ENCODE measurements at regions not wholly inside any gene's neighbourhood (a gene's known extent, or its start where the extent isn't known, plus 50 kb on each side); places are given as distances from the start of the nearest gene placed in this dataset.

DNA sequence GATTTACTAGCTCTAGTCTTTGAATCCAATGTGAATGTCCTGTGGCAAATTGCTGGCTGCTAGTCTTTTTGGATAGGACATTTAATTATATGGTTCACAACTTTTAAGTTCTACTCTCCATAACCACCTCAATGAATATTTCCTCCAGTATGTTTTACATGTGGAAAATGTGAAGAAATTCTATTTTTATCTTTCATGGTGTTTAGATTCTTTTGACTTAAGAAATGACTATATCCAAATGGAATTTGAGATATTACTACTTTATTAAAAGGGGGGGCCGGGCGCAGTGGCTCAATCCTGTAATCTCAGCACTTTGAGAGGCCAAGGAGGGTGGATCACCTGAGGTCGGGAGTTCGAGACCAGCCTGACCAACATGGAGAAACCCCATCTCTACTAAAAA lies 202.0 kb downstream of the ARL4A start:
- Histone ChIP-seq H3K4me3 (no peak overlapping the region), H3K27me3 (no peaks in the 10 kb centered on the region), H3K9me3 (no peaks in the 10 kb centered on the region), H3K4me1 (peaks cover 0 to 10% (median 0%) of the 10 kb centered on the region in 3 donors), H3K36me3 (no peaks in the 10 kb centered on the region), H3K27ac (peak overlapping the region in 2 of 4 donors; percentile 19 to 49)
- 80 to 82% methylated on average over 2 to 4 of the region's 4 CpGs for WGBS, 2 donors (ENCODE audit: low coverage in 1 of 2)
- no peak for TF ChIP-seq POLR2AphosphoS5 (IDR thresholded peaks at IDR 0.05)
- TF ChIP-seq EP300 (IDR thresholded peaks at IDR 0.05): no peak
- TF ChIP-seq, protein P1, sequence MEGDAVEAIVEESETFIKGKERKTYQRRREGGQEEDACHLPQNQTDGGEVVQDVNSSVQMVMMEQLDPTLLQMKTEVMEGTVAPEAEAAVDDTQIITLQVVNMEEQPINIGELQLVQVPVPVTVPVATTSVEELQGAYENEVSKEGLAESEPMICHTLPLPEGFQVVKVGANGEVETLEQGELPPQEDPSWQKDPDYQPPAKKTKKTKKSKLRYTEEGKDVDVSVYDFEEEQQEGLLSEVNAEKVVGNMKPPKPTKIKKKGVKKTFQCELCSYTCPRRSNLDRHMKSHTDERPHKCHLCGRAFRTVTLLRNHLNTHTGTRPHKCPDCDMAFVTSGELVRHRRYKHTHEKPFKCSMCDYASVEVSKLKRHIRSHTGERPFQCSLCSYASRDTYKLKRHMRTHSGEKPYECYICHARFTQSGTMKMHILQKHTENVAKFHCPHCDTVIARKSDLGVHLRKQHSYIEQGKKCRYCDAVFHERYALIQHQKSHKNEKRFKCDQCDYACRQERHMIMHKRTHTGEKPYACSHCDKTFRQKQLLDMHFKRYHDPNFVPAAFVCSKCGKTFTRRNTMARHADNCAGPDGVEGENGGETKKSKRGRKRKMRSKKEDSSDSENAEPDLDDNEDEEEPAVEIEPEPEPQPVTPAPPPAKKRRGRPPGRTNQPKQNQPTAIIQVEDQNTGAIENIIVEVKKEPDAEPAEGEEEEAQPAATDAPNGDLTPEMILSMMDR (IDR thresholded peaks at IDR 0.05): no peak
- no peak for TF ChIP-seq POLR2A (IDR thresholded peaks at IDR 0.05)
- no peak for ATAC-seq

DNA sequence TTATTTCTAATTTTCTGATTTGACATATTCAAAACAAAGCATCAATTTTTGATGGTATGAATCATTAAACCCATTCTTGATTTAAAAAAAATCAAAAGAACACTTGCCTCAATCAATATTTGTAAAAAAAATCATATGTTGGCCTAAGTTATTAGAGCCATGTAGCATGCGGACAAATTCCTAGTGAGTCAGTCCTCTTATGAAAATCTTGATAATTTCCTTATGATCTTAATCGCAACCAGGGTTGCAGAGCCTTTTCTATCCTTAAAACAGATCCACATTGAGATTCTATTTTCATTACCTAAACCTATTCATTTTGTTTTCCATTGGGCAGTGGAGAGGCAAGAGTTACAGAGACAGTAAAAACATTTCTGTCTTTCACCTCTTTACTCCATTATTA lies 203.2 kb downstream of the ARL4A start:
- H3K4me1 ChIP-seq: peaks cover 0 to 10% (median 0%) of the 10 kb centered on the region in 3 donors
- no peaks in the 10 kb centered on the region for H3K9me3 ChIP-seq
- H3K27ac ChIP-seq: no peak overlapping the region
- TF ChIP-seq, protein P1 (IDR thresholded peaks at IDR 0.05): no peak
- no peak for TF ChIP-seq POLR2A (IDR thresholded peaks at IDR 0.05)
- TF ChIP-seq EP300 (IDR thresholded peaks at IDR 0.05): no peak
- no peak for TF ChIP-seq POLR2AphosphoS5 (IDR thresholded peaks at IDR 0.05)
- 97 to 100% methylated on average over 2 of the region's 2 CpGs for WGBS, 2 donors (ENCODE audit: low coverage in 1 of 2)
- H3K36me3 ChIP-seq: no peaks in the 10 kb centered on the region
- no peak overlapping the region for H3K4me3 ChIP-seq
- no peaks in the 10 kb centered on the region for H3K27me3 ChIP-seq
- ATAC-seq: no peak

DNA sequence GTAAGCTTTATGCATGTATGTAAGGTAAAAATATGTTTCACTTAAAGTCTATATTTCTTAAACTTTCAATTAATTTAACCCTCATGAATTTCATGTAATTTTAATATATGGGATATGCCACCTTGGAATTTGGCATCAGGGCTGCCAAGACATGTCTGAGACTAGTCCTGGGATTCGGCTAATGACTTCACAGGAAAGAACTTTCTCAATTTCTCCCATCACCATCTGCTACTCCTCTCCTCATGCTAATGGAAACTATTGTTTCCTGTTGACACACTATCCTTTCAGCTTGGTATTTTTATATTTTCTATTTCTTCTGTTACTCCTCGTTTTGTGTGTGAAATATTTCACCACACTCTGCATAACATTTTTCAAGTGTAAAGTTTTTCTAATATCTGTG lies 205.9 kb downstream of the ARL4A start:
- WGBS, 2 donors (ENCODE audit: low coverage in 1 of 2): 54 to 75% methylated on average over 2 of the region's 2 CpGs

DNA sequence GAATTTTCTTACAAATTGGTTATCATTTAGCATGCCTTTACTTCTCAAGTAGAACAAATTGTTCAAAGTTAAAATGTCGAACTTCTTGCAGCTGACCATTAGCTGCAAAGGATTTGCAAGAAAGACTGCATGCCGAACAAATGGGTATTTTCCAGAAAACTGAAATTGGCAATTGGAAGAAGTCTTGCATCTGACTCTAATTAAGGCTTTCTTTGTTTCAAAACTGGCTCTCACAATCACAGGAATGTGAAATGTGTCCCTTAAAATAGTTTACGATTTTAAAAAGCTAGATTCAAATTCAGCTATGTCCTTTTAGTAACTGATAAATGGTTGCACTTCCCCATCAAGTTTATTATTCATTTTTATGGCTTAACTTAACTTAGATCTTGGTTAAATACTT lies 207.9 kb downstream of the ARL4A start:
- Histone ChIP-seq H3K27ac (no peak overlapping the region), H3K9me3 (no peaks in the 10 kb centered on the region), H3K4me3 (no peak overlapping the region), H3K4me1 (peaks cover 0 to 9% (median 2%) of the 10 kb centered on the region in 3 donors), H3K27me3 (no peaks in the 10 kb centered on the region), H3K36me3 (no peaks in the 10 kb centered on the region)
- no peak for ATAC-seq
- TF ChIP-seq POLR2AphosphoS5 (IDR thresholded peaks at IDR 0.05) (no peak), EP300 (IDR thresholded peaks at IDR 0.05) (no peak), POLR2A (IDR thresholded peaks at IDR 0.05) (no peak)
- TF ChIP-seq, protein P1 (IDR thresholded peaks at IDR 0.05): no peak
- 68 to 77% methylated on average over 3 of the region's 3 CpGs for WGBS, 2 donors (ENCODE audit: low coverage in 1 of 2)

More for the DNA sequence above, 205.9 kb downstream of the ARL4A start:
- H3K27me3 ChIP-seq: no peaks in the 10 kb centered on the region
- H3K36me3 ChIP-seq: no peaks in the 10 kb centered on the region
- no peaks in the 10 kb centered on the region for H3K9me3 ChIP-seq
- no peak for ATAC-seq
- H3K4me1 ChIP-seq: peaks cover 0 to 19% (median 2%) of the 10 kb centered on the region in 3 donors
- H3K4me3 ChIP-seq: no peak overlapping the region
- TF ChIP-seq EP300 (IDR thresholded peaks at IDR 0.05) (no peak), POLR2AphosphoS5 (IDR thresholded peaks at IDR 0.05) (no peak)
- no peak overlapping the region for H3K27ac ChIP-seq

DNA sequence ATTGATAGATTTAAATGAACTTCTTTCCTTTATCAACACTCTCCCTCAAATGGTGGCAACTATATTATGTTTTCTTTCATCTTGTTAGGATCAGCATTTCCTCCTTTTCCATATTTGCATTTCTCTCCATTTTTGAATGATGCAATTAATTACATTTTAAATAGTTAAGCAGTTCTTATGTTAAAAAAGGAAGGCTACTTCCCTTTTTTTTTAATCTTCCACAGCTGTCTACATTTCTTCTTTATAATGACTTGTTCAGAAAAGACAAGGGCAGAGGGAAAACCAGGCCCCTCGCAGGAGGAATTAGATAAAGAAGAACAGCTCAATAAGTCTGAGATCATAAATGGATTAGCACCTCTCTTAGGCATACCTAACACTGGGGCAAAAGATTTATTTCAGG lies 208.9 kb downstream of the ARL4A start:
- 60% methylated on average over 1 of the region's 1 CpG; no CpG with 5 or more reads in 1 of the 2 donors for WGBS, 2 donors (ENCODE audit: low coverage in 1 of 2)
- Histone ChIP-seq H3K27me3 (no peaks in the 10 kb centered on the region), H3K4me3 (no peak overlapping the region), H3K36me3 (no peaks in the 10 kb centered on the region), H3K4me1 (peaks cover 0 to 9% (median 2%) of the 10 kb centered on the region in 3 donors), H3K9me3 (no peaks in the 10 kb centered on the region), H3K27ac (no peak overlapping the region)
- no peak for ATAC-seq
- no peak for TF ChIP-seq POLR2AphosphoS5 (IDR thresholded peaks at IDR 0.05)
- TF ChIP-seq, protein P1 (IDR thresholded peaks at IDR 0.05): no peak
- no peak for TF ChIP-seq EP300 (IDR thresholded peaks at IDR 0.05)
- no peak for TF ChIP-seq POLR2A (IDR thresholded peaks at IDR 0.05)
